ENCODE measurements at regions not wholly inside any gene's neighbourhood (a gene's known extent, or its start where the extent isn't known, plus 50 kb on each side); places are given as distances from the start of the nearest gene placed in this dataset.

DNA sequence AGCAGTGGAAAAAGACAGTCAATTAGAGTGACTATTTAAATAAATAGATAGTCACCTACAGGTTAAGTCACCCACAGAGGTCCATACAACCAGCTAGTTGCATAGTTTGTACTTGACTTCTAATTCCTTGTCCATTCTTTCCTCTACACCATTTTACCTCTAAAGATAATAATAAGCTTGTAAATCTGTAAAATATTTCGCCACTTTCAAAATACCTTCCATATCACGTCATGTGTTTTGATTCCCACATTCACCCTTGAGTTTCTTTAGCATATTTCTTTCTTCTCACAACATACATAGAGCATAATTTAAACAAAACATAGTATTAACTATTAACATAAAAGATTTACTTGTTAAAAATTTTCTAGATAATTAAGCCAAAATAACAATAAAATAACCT is 689.6 kb downstream of the MECOM start:
- ChIA-PET POLR2A (no interaction called here), CTCF (no interaction called here)
- Histone ChIP-seq H3K27me3 (ENCODE audit: control insufficient read depth, insufficient read depth, low read length) (no peaks in the 10 kb centered on the region), H3K36me3 (ENCODE audit: control insufficient read depth, insufficient read depth, low read length) (no peaks in the 10 kb centered on the region), H3K4me3 (ENCODE audit: low read depth, low read length) (no peak overlapping the region)
- TF ChIP-seq, protein P1, sequence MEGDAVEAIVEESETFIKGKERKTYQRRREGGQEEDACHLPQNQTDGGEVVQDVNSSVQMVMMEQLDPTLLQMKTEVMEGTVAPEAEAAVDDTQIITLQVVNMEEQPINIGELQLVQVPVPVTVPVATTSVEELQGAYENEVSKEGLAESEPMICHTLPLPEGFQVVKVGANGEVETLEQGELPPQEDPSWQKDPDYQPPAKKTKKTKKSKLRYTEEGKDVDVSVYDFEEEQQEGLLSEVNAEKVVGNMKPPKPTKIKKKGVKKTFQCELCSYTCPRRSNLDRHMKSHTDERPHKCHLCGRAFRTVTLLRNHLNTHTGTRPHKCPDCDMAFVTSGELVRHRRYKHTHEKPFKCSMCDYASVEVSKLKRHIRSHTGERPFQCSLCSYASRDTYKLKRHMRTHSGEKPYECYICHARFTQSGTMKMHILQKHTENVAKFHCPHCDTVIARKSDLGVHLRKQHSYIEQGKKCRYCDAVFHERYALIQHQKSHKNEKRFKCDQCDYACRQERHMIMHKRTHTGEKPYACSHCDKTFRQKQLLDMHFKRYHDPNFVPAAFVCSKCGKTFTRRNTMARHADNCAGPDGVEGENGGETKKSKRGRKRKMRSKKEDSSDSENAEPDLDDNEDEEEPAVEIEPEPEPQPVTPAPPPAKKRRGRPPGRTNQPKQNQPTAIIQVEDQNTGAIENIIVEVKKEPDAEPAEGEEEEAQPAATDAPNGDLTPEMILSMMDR (IDR thresholded peaks at IDR 0.05; ENCODE audit: insufficient read depth, low read depth, low read length) = no peak
- DNase-seq (ENCODE audit: low read depth) = no peak

DNA sequence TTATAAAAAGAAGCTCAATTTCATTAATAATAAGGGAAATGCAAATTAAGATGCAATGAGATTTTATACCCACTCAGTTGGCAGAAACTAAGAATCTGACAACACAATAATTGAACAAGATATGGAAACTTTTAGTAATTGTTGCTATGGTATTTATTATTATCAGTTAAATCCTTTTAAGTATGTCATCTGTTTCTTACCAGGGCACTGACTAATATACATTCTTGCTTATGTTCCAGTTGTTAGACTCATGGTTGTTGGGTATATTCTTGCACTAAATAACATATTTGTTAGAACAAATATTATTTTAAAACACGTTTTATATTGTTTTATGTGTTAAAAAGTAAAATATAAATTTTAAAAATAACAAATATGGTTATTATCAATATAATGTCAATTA is 690.3 kb downstream of the MECOM start:
- POLR2A ChIA-PET = no interaction called here
- CTCF ChIA-PET = no interaction called here
- H3K4me3 ChIP-seq (ENCODE audit: low read depth, low read length) = no peak overlapping the region
- H3K27me3 ChIP-seq (ENCODE audit: control insufficient read depth, insufficient read depth, low read length) = no peaks in the 10 kb centered on the region
- no peaks in the 10 kb centered on the region for H3K36me3 ChIP-seq (ENCODE audit: control insufficient read depth, insufficient read depth, low read length)
- TF ChIP-seq, protein P1 (IDR thresholded peaks at IDR 0.05; ENCODE audit: insufficient read depth, low read depth, low read length) = no peak
- no peak for DNase-seq (ENCODE audit: low read depth)

DNA sequence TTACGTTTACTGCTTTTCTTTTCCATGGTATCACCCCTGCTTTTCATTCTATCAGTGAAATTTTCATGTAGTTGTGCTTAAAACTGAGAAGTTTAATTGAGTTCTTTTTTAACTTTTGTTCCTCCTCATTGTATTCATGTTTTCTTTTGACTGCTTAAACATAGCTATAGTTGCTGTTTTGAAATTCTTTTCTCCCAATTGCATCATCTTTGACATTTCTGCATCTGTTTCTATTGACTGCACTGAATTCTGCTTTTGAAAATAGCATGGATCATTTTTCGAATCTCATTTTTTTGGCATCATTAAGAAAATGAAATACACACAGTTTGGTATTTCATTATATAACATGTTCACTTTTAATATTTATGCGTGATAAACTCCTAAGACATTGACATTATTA is 694.9 kb downstream of the MECOM start:
- TF ChIP-seq, protein P1 (IDR thresholded peaks at IDR 0.05; ENCODE audit: insufficient read depth, low read depth, low read length) = no peak
- ChIA-PET CTCF (no interaction called here), POLR2A (no interaction called here)

DNA sequence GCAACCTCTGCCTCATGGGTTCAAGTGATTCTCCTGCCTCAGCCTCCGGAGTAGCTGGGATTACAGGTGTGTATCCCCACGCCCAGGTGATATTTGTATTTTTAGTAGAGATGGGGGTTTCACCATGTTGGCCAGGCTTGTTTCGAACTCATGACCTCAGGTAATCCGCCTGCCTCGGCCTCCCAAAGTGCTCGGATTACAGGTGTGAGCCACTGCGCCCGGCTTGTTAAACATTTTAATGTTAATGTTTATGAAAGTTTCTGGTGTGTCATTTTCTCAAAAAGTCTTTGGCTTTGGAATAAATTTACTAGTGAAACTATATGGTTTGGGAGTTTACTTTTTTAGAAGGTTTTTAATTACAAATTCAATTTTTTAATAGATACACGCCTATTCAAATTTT is 698.8 kb downstream of the MECOM start:
- Histone ChIP-seq H3K27me3 (ENCODE audit: control insufficient read depth, insufficient read depth, low read length) (no peaks in the 10 kb centered on the region), H3K4me3 (ENCODE audit: low read depth, low read length) (no peak overlapping the region), H3K36me3 (ENCODE audit: control insufficient read depth, insufficient read depth, low read length) (no peaks in the 10 kb centered on the region)
- DNase-seq (ENCODE audit: low read depth) = no peak
- ChIA-PET CTCF (no interaction called here), POLR2A (no interaction called here)
- TF ChIP-seq, protein P1 (IDR thresholded peaks at IDR 0.05; ENCODE audit: insufficient read depth, low read depth, low read length) = no peak

More for the DNA sequence above, 694.9 kb downstream of the MECOM start:
- no peak for DNase-seq (ENCODE audit: low read depth)
- H3K4me3 ChIP-seq (ENCODE audit: low read depth, low read length) = no peak overlapping the region
- H3K27me3 ChIP-seq (ENCODE audit: control insufficient read depth, insufficient read depth, low read length) = no peaks in the 10 kb centered on the region
- H3K36me3 ChIP-seq (ENCODE audit: control insufficient read depth, insufficient read depth, low read length) = no peaks in the 10 kb centered on the region

DNA sequence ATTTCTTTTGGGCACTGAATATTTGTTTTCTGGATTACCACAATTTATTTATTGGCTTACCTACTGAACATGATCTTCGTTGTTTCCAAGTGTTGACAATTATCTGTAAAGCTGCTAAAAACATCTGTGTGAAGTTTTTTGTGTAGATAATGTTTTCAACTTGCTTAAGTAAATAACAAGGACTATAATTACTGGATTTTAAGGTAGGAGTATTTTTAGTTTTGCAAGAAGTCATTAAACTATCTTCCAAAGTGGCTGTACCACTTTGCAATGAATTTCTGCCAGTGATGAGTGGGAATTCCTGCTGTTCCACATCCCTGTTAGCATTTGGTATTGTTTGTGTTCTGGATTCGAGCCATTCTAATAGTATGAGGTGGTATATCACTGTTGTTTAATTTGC is 702.2 kb downstream of the MECOM start:
- H3K4me3 ChIP-seq (ENCODE audit: low read depth, low read length) = no peak overlapping the region
- DNase-seq (ENCODE audit: low read depth) = no peak
- TF ChIP-seq, protein P1 (IDR thresholded peaks at IDR 0.05; ENCODE audit: insufficient read depth, low read depth, low read length) = no peak
- no peaks in the 10 kb centered on the region for H3K36me3 ChIP-seq (ENCODE audit: control insufficient read depth, insufficient read depth, low read length)
- CTCF ChIA-PET = interaction anchor here (1.1 kb wide), 1 partner anchor 97 kb away, joined by 3 read pairs; no protein-coding TSS in a partner anchor
- POLR2A ChIA-PET = no interaction called here
- no peaks in the 10 kb centered on the region for H3K27me3 ChIP-seq (ENCODE audit: control insufficient read depth, insufficient read depth, low read length)

Data from BJ (cell line).